Type B pancreatic cell (in vitro differentiated cells): ENCODE measurements at regions not wholly inside any gene's neighbourhood (a gene's known extent, or its start where the extent isn't known, plus 50 kb on each side); places are given as distances from the start of the nearest gene placed in this dataset.
"Not testable (repeated sequence)": the region's sequence is repeated elsewhere in the genome, so short reads cannot be mapped to it uniquely, and the experiment has no call there.

ENCODE experiments used
- DNase-seq: peaks from one replicate; pipeline ENCODE4 v3.0.0; 2021; ENCODE audit warnings: mixed read lengths; ENCODE audit not compliant: unreplicated experiment; ENCODE audit errors: extremely low spot score
- H3K27ac Mint-ChIP-seq: 2 replicates; pipeline ENCODE4 v1.8.0; 2021; ENCODE audit warnings: mild to moderate bottlenecking, mixed read lengths
- H3K27me3 Mint-ChIP-seq: 2 replicates; pipeline ENCODE4 v1.8.0; 2021; ENCODE audit warnings: mixed read lengths
- H3K36me3 Mint-ChIP-seq: 2 replicates; pipeline ENCODE4 v1.8.0; 2021; ENCODE audit warnings: mixed read lengths
- H3K4me1 Mint-ChIP-seq: one replicate; pipeline ENCODE4 v1.8.0; 2021; ENCODE audit warnings: mixed read lengths; ENCODE audit not compliant: unreplicated experiment
- H3K4me3 Mint-ChIP-seq: 2 replicates; pipeline ENCODE4 v1.8.0; 2021; ENCODE audit warnings: mild to moderate bottlenecking, mixed read lengths
- H3K9me3 Mint-ChIP-seq: 2 replicates; pipeline ENCODE4 v1.8.0; 2021; ENCODE audit warnings: mixed read lengths
- CTCF ChIP-seq: fragments of 200-600 bp; sonication (generic); conservative IDR thresholded peaks from 2 replicates; pipeline ENCODE4 v1.5.0; 2021; ENCODE audit warnings: antibody characterized with exemption, mild to moderate bottlenecking

DNA sequence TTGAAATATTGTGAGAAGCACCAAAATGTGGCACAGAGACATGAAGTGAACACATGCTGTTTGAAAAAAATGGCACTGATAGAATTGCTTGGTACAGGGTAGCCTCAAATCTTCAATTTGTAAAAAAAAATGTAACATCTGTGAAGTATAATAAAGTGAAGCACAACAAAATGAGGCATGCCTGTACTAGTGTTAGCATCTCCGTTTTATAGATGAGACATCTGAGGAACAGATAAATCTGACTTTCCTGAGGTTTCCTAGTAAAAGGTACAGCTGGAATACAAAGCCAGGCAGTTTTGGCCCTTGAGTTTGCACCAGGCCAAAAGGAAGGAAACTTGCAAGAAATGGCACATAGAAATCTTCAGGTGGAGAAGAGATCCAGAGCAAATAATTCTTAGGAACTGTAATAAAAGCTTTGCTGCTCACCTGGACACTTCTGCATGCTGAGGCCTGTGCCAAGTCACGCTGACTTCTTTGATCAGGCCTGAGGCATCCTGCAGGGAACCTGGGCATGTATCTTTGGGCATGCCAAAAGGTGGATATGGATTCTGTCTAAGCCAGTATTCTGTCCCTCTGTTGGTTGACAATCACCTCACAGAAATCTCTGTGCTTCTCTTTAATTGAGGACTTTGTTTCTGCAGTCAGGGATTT lies 251.5 kb upstream of the PLPP4 start:
- no peak for DNase-seq
- Mint-ChIP-seq H3K4me1 (no peaks in the 10 kb centered on the region), H3K27ac (no peak overlapping the region), H3K4me3 (no peak overlapping the region), H3K36me3 (no peaks in the 10 kb centered on the region), H3K9me3 (no peaks in the 10 kb centered on the region), H3K27me3 (peaks cover 3% of the 10 kb centered on the region)
- no peak for TF ChIP-seq CTCF

- Mint-ChIP-seq H3K9me3 (no peaks in the 10 kb centered on the region), H3K4me1 (no peaks in the 10 kb centered on the region), H3K36me3 (no peaks in the 10 kb centered on the region), H3K27me3 (no peaks in the 10 kb centered on the region), H3K27ac (no peak overlapping the region), H3K4me3 (no peak overlapping the region)
- DNase-seq = no peak
- TF ChIP-seq CTCF = no peak
Observed at GRCh38 chr10:120208488-120208887, 248.5 kb upstream of the PLPP4 start.

GRCh38 chr10:120209124-120209762 lies 247.8 kb upstream of the PLPP4 start:
- Mint-ChIP-seq H3K4me3 (no peak overlapping the region), H3K27ac (no peak overlapping the region), H3K27me3 (no peaks in the 10 kb centered on the region), H3K9me3 (no peaks in the 10 kb centered on the region), H3K4me1 (no peaks in the 10 kb centered on the region), H3K36me3 (no peaks in the 10 kb centered on the region)
- TF ChIP-seq CTCF = no peak
- no peak for DNase-seq

DNA sequence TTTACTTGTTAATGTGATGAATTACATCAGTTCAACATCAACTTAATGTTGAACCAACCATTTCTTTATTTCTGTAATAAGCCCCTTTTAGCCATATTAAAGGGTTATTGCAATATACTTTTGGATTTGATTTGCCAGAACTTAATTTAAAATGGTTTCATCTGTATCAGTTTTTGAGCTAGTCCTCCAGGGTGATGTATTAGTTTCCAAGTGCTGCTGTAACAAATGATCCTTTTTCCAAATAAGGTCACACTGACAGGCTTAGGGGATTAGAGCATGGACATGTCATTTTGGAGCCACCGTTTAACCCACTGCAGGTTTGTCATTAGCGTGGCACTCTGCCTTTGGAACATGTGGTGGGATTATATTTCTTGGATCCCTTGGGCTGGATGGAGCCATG lies 244.8 kb upstream of the PLPP4 start:
- TF ChIP-seq CTCF = no peak
- Mint-ChIP-seq H3K4me1 (no peaks in the 10 kb centered on the region), H3K27ac (no peak overlapping the region), H3K27me3 (no peaks in the 10 kb centered on the region), H3K36me3 (no peaks in the 10 kb centered on the region), H3K4me3 (no peak overlapping the region), H3K9me3 (no peaks in the 10 kb centered on the region)
- no peak for DNase-seq

DNA sequence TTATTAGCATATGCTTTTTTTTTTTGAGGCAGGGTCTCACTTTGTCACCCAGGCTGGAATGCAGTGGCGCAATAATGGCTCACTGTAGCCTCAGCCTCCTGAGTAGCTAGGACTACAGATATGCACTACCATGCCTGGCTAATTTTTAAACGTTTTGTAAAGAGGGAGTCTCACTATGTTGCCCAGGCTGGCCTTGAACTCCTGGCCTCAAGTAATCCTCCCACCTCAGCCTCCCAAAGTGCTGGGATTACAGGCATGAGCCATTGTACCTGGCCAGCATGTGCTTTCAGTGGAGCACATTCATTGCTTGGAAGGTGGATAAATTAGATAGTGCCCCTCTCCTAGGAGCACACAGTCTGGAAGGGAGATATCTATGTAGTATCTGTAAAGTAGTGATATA lies 243.7 kb upstream of the PLPP4 start:
- H3K4me1 Mint-ChIP-seq, DNase-seq, H3K36me3 Mint-ChIP-seq, H3K27ac Mint-ChIP-seq, H3K27me3 Mint-ChIP-seq, H3K9me3 Mint-ChIP-seq, H3K4me3 Mint-ChIP-seq: not testable (repeated sequence)

DNA sequence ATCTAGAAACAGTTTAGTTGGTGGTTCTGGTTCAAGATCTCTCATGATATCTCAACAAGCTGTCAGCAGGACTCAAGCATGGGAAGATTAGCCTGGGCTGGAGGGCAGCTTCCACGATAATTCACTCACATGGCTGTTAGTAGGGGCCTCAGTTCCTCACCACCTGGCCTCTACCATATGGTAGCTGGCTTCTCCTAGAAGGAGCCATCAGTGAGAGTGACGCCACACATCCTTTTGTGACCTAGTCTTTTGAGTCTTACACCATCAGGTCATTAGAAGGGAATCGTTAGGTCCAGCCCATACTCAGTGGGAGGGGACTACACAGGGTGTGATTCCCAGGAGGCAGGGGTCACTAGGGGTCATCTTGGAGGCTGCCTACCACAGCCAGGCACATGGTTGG lies 239.3 kb upstream of the PLPP4 start:
- no peak for DNase-seq

More for the DNA sequence above, 239.3 kb upstream of the PLPP4 start:
- no peaks in the 10 kb centered on the region for H3K36me3 Mint-ChIP-seq
- no peak overlapping the region for H3K4me3 Mint-ChIP-seq
- no peaks in the 10 kb centered on the region for H3K27me3 Mint-ChIP-seq
- no peak overlapping the region for H3K27ac Mint-ChIP-seq
- no peaks in the 10 kb centered on the region for H3K9me3 Mint-ChIP-seq
- no peaks in the 10 kb centered on the region for H3K4me1 Mint-ChIP-seq
- TF ChIP-seq CTCF = no peak
